Muscle of back (tissue), 3 donors: ENCODE measurements at regions not wholly inside any gene's neighbourhood (a gene's known extent, or its start where the extent isn't known, plus 50 kb on each side); places are given as distances from the start of the nearest gene placed in this dataset.
"Not testable (repeated sequence)": the region's sequence is repeated elsewhere in the genome, so short reads cannot be mapped to it uniquely, and the experiment has no call there.

Source experiments
- DNase-seq, 3 donors: peaks; one replicate each; pipeline versions ENCODE4 v3.0.0 to v3.0.0-alpha.2; 2013

DNA sequence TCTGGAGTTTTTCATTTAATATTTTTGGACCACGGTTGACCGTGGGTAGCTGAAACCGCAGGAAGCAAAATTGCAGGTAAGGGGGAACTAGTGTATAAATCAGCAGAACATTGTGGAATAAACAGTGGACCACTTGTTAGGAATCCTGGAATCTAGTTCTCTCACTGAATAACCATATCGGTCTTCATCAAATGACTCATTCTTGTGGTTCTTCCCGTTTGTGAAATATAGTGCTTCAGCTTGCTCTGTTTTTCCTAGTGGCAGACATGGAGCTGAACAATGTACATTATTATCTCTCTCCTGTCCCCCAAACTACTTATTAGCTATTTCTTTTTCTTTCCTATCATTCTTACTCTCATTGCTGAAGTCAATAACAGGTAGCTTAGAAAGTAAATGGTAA, 61.9 kb downstream of the HSPA13 start:
- DNase-seq, result no peak

DNA sequence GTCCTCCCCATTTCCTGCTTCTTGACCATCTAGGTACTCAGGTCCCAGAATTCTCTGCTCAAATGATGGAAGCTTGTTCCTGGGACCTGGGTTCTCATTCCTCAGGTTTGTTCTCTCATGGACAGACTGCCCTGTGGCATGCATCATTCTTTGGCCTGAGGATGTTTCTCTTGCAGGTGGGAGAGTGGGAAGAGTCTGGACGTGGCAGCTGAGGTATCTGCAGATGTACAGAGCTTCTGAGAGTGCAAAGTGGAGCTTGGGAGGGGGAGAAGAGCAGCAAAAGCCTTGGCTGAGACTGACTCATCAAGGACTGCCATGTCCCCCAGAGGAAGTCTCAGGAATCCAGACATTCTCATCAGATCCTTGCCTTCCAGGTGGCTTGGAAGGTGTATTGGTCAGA, 63.1 kb downstream of the HSPA13 start:
- no peak for DNase-seq

DNA sequence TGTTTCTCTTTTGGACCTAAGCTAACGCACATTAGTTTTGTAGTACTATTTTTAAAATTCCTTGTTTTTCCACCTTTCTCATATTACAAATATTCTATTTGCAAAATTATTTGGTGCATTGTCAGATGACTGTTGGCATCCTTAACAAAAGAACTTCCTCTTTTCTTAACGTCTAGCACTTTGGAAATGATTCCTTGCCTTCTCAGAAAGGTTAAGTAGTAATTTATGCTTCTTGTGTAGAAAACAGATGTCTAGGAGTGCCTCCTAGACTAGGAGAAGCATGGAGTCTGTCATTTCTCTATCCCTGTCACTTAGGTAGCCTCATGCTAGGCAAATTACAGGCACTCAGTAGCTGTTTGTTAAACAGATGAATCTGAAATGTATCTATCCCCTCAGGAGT, 64.4 kb downstream of the HSPA13 start:
- DNase-seq, result no peak

DNA sequence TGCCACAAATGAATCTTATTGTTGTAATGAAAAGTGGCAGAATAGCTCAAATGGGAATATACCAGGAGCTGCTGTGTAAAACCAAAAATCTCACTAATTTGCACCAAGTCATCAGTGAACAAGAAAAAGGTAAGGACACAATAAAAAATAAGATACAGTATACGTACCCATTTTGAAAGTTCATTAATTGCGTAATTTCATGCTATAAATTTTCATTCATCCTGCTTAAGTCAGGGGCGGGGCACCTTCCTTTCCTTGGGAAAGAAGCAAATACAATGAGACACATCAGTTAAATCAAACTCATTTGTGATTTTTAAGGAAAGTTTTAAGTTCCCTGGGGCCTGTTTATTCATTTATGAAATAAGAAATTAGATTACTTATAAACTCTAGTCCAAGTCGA, 65.4 kb downstream of the HSPA13 start:
- DNase-seq, result no peak

DNA sequence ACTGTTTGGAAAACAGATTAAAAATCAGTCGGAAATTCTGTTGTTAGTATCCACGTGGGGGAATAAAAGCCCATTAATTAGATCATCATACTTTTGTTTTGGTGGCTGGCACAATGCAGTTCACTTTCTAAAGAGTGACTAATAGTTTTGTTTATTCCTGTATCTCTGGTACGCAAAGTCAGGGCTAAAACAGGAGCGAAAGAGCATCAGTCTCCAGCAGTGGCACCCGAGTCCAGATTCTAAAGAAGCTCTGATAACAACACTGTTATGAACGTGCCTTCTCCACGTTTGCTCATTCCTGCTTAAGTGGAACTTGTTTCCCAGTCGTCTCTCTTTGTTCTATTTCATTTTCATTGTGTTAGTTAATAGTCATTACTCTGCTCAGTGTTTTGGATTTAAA, 69.6 kb downstream of the HSPA13 start:
- peak in 1 of 3 donors; percentile 30 for DNase-seq

DNA sequence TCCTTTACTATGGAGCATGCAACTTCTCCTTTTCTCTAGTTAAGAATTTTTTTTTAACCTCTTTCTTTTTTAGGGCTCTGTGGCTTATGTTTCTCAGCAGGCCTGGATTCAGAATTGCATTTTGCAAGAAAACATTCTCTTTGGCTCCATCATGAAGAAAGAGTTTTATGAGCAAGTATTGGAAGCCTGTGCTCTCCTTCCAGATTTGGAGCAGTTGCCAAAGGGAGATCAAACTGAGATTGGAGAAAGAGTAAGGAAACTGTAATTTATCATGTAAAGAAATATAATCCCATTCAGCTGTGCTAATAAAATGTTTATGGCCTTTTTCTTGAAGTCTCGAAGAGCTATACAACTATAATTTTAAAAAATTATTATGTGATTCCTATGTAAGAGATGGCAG, 70.1 kb downstream of the HSPA13 start:
- DNase-seq, result peak; percentile 11 to 72 (median 24)

DNA sequence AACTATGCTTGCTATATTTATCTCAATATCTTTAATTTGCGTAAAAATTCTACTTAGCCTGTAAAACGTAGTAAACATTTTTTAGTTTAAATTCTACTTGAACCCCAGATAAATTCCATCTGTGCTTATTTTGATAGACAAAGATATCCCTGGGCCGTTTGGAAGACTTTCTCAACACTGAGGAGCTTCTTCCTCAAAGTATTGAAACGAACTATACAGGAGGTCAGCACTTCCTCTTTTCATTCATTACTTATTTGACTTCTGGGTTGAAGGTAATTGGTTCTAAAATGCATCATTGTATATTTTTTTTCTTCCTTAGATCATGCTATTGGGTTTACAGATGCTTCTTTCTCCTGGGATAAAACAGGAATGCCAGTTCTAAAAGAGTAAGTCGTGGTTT, 74.7 kb downstream of the HSPA13 start:
- DNase-seq, result no peak

DNA sequence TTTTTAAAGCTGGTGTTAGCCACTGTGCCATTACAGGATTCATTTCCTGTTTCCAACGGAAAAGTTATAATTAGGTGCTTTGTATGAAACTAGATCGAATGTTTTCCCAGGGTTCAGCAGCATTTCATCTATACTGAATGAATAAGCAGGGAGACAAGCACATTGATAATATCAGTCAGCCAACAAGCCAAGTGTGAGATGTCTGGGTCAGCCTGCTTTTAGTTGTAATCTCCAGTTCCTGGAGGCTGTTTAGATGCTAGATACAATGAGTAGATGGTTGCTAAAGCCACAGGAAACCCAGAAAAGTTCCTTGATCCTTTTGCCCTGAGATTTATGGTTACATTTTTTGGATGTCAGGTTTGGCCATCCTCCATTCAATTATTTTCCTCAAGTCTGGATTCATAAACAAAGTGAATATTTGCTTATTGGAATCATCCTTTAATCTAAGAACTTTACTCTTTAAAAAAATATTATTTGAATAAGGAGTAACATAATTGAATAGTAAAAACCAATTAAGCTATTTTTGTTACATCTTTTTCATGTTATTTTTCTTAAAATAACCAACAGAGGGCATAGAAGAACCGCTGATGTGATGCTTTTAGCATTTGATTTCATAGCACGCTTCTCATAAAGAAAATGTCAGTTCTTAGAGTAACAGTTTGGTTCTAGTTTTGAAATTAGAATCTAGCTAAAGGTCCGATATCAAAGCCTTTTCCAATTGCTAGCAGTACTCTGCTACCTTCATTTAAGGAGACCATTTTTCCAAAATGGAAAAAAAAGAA, 76.6 kb downstream of the HSPA13 start:
- DNase-seq, result peak; percentile 5 to 42 (median 16)

DNA sequence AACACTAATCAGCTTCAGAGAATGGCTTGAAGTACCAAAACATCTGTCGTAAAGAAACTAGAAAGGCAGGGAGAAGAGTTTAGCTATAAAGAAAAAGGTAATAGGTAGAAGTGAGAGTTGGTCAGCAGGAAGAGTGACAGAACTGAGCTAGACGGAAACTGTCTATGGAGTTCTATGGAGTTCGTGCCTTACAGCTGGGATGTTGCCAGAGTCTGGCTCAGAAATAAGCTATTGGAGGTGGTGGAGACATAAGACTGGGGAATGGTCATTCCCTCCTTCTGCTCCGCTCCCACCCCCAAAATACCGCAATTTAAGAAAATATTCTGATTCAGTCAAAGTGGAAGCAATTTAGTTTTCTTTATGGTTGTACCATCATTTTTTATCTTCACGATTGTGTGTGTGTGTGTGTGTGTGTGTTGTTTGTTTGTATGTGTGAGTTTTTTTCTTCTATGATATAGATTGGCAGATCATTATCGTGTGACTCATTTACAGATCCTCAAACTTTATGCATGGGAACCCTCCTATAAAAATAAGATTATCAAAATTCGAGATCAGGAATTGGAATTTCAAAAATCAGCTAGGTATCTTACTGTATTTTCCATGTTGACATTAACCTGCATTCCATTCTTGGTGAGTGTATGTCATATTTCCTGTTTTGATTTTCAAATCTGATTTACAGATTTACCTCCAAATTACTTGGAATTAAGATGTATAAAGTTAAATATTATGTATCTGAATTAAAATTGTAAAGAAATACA, 79.0 kb downstream of the HSPA13 start:
- DNase-seq, result no peak

DNA sequence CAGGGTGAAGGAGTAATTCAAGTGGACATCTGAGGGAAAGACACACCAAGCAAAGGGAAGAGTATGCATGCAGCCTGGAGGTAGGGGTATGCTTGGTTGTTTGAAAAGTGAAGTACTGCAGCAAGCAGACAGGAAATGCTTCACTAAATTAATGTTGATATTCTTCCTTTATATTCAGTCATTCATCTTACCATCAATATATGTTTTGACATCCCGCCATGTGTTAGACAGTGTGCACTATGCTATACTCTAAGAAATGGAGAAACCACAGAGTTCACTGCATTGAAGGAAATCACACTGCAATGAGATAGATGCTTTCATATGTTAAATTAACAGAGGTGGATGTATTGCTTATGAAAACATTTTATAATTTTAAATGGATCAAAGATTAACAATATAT, 82.9 kb downstream of the HSPA13 start:
- DNase-seq, result no peak

DNA sequence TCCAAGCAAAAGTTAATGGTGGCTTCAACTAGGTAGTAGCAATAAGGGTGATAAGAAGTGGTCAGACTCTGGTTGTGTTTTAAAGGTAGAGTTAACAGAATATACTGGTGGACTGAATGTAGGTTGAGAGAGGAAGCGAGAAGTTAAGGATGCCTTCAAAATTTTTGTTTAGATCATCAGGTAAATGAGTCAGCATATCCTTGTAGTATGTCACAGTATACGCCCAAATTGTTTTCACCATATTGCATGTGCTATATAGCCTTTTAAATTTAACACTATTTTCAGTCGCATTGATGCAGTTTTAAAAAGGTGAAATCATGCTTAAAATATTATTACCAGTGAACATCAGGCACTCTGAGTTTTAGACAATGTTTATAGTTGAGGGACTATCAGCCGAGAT, 74.6 kb downstream of the RBM11 start:
- no peak for DNase-seq

DNA sequence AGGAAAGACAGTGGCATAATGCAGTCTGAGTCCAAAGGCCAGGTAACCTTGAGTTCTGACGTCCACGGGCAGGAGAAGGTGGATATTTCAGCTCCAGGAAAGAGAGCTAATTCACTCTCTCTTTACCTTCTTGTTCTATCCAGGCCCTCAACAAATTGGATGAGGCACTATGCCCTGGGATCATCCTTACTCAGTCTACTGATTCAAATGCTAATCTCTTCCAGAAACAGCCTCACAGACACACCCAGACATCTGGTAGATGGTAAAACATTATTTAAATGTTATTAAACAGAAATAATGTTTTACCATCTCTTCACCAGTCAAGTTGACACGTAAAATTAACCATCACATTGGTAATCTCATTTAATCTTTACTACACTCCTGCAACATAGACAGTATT, 73.0 kb downstream of the RBM11 start:
- DNase-seq, result no peak

DNA sequence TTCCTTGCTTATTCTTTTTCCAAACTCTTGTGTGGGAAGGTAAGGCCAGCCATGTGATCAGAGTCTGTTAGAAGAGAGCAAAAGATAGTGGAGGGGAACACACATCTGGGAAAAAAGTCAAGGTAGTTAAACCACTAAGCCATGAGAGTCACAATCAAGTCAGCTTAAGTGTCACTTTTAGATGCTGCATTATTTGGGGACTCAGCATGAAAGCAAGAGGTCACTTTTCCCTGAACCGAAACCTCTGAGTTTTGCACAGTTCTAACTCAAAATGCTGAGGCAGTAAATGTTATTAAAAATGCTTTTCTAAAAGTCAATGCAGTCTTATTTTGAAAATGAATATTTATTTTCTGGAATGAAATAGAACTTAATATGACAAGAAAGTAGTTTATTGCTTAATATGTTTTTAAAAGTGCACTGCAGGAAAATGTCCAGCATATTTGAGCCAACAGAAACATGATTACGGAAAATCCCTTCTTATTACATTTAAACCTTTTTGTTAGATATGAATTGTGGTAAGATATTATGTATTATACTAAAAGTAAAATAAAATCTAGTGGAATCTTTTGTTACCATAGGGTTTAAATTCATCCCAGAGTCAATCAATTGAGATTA, 69.3 kb downstream of the RBM11 start:
- DNase-seq, result peak in 2 of 3 donors; percentile 20 to 52

DNA sequence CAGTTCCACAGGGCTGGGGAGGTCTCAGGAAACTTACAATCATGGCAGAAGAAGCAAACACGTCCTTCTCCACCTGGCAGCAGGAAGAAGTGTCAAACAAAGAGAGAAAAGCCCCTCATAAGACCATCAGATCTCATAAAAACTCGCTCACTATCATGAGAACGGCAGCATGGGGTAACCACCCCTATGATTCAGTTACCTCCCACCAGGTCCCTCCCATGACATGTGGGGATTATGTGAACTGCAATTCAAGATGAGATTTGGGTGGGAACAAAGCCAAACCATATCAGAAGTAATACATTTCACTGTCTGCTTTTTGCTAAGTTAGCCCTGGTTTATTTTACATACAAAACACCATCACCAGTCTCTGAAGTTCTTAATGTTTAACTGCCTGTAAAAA, 68.5 kb downstream of the RBM11 start:
- DNase-seq, result no peak

DNA sequence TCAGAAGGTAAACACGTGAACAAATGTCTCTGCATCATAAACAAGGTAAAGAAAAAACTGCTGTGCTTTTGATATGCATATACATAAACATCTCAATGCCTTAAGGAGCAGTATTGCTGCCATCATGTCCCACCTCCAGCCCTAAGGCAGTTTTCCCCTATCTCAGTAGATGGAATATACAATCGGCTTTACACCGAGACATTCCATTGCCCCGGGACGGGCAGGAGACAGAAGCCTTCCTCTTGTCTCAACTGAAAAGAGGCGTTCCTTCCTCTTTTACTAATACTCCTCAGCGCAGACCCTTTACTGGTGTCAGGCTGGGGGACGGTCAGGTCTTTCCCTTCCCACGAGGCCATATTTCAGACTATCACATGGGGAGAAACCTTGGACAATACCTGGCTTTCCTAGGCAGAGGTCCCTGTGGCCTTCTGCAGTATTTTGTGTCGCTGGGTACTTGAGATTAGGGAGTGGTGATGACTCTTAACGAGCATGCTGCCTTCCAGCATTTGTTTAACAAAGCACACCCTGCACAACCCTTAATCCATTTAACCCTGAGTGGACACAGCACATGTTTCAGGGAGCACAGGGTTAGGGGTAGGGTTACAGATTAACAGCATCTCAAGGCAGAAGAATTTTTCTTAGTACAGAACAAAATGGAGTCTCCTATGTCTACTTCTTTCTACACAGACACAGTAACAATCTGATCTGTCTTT, 65.4 kb downstream of the RBM11 start:
- DNase-seq, result not testable (repeated sequence)
